RWPE1 (cell line): ENCODE measurements at regions not wholly inside any gene's neighbourhood (a gene's known extent, or its start where the extent isn't known, plus 50 kb on each side); places are given as distances from the start of the nearest gene placed in this dataset.

Source experiments
- CTCF ChIA-PET: fragments of 350-600 bp; sonication (Branson Sonifier 250); formaldehyde crosslinking; extraction: SDS; loops from one replicate; lab custom pipeline; 2021; lab: Yijun Ruan, JAX
- POLR2A ChIA-PET: fragments of 400-600 bp; formaldehyde crosslinking; extraction: SDS; loops from one replicate; lab custom pipeline; 2020; ENCODE audit warnings: antibody characterized with exemption; ENCODE audit not compliant: low non-redundant PET; lab: Yijun Ruan, JAX
- DNase-seq: peaks from one replicate; pipeline ENCODE4 v3.0.0; 2012; ENCODE audit warnings: low spot score
- H3K27ac ChIP-seq: fragments of 450-650 bp; 2 replicates; pipeline ENCODE4 v1.5.1; 2017
- CTCF ChIP-seq: fragments of 450-650 bp; conservative IDR thresholded peaks from 2 replicates; pipeline ENCODE4 v1.5.1; 2017; ENCODE audit warnings: low read depth, mild to moderate bottlenecking

DNA sequence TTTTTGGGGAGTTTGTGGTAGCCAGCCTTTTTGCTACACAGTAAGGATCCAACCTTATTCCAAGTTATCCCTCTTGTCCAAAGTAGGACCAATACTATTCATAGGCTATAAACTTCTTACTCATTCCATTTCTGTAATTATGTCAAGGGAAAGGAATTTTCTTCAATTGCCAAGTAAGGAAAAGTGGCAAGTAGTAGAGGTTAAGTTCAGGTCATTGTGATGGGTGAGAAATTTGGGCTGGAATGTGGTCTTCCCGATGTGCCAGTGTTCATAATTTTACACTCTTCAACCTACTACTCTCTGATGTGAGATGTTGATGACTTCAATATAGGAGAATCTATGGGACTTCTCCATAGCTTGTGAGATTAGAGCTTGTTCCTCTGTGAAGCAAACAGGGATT is 648.8 kb downstream of the METTL15 start:
- CTCF ChIA-PET = no interaction called here
- no peak overlapping the region for H3K27ac ChIP-seq
- TF ChIP-seq CTCF = no peak
- POLR2A ChIA-PET = no interaction called here
- DNase-seq = peak; percentile 59

DNA sequence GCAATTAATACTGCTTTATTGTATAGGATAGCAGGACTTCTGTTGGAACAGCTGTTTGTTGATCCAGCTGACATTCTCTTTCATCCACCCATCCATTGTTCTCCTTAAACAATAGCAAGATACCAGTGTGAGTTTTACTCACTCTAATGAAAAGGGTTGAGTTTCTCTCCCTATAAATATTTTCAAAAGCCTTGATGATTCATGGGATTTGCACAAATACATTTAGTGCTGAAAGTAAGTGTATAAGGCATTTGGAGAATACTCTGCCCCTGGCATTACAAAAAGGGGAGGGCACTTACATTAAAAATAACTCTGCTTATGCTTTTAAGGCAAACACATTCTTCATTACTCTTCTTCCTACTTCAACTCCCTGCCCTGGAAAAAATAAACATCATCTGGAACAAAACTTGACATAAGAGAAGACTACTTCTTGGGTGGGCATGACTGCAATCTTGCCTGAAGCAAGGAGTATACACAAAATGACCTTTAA is 634.9 kb downstream of the METTL15 start:
- no peak overlapping the region for H3K27ac ChIP-seq
- no peak for TF ChIP-seq CTCF
- DNase-seq = no peak
- POLR2A ChIA-PET = no interaction called here
- CTCF ChIA-PET = no interaction called here

- DNase-seq = no peak
- CTCF ChIA-PET = interaction anchor here (0.6 to 0.8 kb wide), 2 partner anchors 9 to 168 kb away, joined by 3 to 4 read pairs; no protein-coding TSS in a partner anchor
- no peak for TF ChIP-seq CTCF
- POLR2A ChIA-PET = no interaction called here
- no peak overlapping the region for H3K27ac ChIP-seq
Measured at GRCh38 chr11:28739489-28740280, 631.5 kb downstream of the METTL15 start.

DNA sequence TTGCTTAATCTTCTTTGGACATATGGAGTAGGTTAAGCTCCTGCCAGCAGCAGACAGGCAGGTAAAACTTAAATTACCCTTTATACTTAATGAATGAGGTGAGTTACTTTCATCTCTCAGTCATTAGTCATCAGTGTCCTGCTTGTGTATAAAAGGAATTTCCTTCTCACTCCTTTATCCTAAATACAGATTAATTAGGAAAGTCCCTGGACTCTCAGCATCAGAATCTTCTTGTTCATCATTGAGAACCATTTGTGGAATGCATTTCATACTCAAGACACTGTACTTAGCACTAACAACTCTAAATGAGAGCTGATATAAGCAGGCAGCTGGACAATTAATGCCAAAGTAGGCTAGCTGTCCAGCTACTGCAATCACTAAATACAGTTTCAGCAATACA is 630.4 kb downstream of the METTL15 start:
- H3K27ac ChIP-seq = no peak overlapping the region
- no peak for TF ChIP-seq CTCF
- peak; percentile 44 for DNase-seq
- ChIA-PET POLR2A (no interaction called here), CTCF (no interaction called here)

GRCh38 chr11:28736256-28736655 is 628.1 kb downstream of the METTL15 start:
- no peak for TF ChIP-seq CTCF
- ChIA-PET CTCF (interaction anchor here (0.5 kb wide), 1 partner anchor 80 kb away, joined by 4 read pairs; no protein-coding TSS in a partner anchor), POLR2A (no interaction called here)
- H3K27ac ChIP-seq = no peak overlapping the region
- DNase-seq = no peak

- TF ChIP-seq CTCF = no peak
- ChIA-PET CTCF (interaction anchor here (0.7 kb wide), 1 partner anchor 280 kb away, joined by 5 read pairs; no protein-coding TSS in a partner anchor), POLR2A (no interaction called here)
- no peak for DNase-seq
- no peak overlapping the region for H3K27ac ChIP-seq
Measured at GRCh38 chr11:28735511-28735910, 627.3 kb downstream of the METTL15 start.
